Activated naive CD8-positive, alpha-beta T cell treated with anti-CD3 and anti-CD28 coated beads, Interleukin-2, amount 50 U/mL, for 24 hours (primary cell): ENCODE measurements at regions not wholly inside any gene's neighbourhood (a gene's known extent, or its start where the extent isn't known, plus 50 kb on each side); places are given as distances from the start of the nearest gene placed in this dataset.

Source experiments
- ATAC-seq: fragments of 150-1000 bp; cut with Tn5 transposase; one replicate; pipeline ENCODE4 v1.10.0; 2021
- DNase-seq: peaks from one replicate; pipeline ENCODE4 v3.0.0; 2021
- H3K27ac Mint-ChIP-seq: one replicate; pipeline ENCODE4 v1.8.0; 2021; ENCODE audit warnings: mild to moderate bottlenecking, mixed read lengths
- H3K27me3 Mint-ChIP-seq: one replicate; pipeline ENCODE4 v1.8.0; 2021; ENCODE audit warnings: mixed read lengths
- H3K36me3 Mint-ChIP-seq: one replicate; pipeline ENCODE4 v1.8.0; 2021; ENCODE audit warnings: low read depth, mixed read lengths
- H3K4me1 Mint-ChIP-seq: one replicate; pipeline ENCODE4 v1.8.0; 2021; ENCODE audit warnings: mixed read lengths
- H3K4me3 Mint-ChIP-seq: one replicate; pipeline ENCODE4 v1.8.0; 2021; ENCODE audit warnings: mild to moderate bottlenecking, moderate library complexity, mixed read lengths
- H3K9me3 Mint-ChIP-seq: one replicate; pipeline ENCODE4 v1.8.0; 2021; ENCODE audit warnings: mixed read lengths

GRCh38 chr6:24004062-24004461 is 122.0 kb upstream of the NRSN1 start:
- H3K4me1 Mint-ChIP-seq = no peaks in the 10 kb centered on the region
- no peaks in the 10 kb centered on the region for H3K27me3 Mint-ChIP-seq
- no peaks in the 10 kb centered on the region for H3K9me3 Mint-ChIP-seq
- no peaks in the 10 kb centered on the region for H3K36me3 Mint-ChIP-seq
- no peak overlapping the region for H3K27ac Mint-ChIP-seq
- ATAC-seq (no peak), DNase-seq (no peak)
- H3K4me3 Mint-ChIP-seq = no peak overlapping the region

DNA sequence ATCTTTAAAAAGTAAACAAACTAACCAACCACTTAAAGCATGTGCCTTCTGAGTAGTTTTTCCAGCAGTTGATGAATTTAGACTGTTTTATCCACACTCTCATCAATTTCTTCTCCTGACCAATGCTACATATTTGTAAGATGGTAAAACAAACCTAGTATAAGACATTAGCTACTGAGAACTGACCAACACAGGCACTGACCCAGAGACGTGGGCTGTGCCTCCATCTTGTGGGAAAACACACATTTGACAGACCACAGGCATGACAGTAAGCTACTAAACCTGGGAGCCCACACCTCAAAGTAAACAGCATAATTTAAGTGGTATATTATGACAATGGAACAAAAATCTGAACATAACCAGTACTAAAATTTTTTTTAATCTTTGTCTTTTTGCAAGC is 121.4 kb upstream of the NRSN1 start:
- DNase-seq = no peak
- H3K27ac Mint-ChIP-seq = no peak overlapping the region
- no peaks in the 10 kb centered on the region for H3K27me3 Mint-ChIP-seq
- no peak for ATAC-seq
- H3K4me1 Mint-ChIP-seq = no peaks in the 10 kb centered on the region
- H3K36me3 Mint-ChIP-seq = no peaks in the 10 kb centered on the region
- H3K4me3 Mint-ChIP-seq = no peak overlapping the region
- no peaks in the 10 kb centered on the region for H3K9me3 Mint-ChIP-seq

DNA sequence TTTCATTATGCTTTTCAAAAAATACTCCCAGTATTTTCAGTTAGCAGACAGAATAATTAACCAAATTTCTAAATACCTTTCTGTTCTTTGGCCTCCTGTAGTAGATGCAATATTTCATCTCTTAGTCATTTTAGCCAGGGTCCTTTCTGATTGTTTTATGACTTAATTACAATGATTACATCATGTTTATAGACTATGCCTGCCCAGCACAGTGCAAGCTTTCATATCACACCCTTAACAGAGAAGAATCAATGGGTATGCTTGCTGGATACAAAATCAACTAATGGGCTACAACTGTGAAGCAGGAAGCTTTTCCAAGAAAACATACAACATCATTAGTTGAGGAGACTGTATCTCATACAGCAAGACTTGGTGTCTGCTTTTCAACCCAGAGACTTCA is 119.8 kb upstream of the NRSN1 start:
- Mint-ChIP-seq H3K27ac (no peak overlapping the region), H3K4me3 (no peak overlapping the region), H3K27me3 (no peaks in the 10 kb centered on the region), H3K4me1 (no peaks in the 10 kb centered on the region), H3K36me3 (no peaks in the 10 kb centered on the region), H3K9me3 (no peaks in the 10 kb centered on the region)
- no peak for DNase-seq
- ATAC-seq = no peak

DNA sequence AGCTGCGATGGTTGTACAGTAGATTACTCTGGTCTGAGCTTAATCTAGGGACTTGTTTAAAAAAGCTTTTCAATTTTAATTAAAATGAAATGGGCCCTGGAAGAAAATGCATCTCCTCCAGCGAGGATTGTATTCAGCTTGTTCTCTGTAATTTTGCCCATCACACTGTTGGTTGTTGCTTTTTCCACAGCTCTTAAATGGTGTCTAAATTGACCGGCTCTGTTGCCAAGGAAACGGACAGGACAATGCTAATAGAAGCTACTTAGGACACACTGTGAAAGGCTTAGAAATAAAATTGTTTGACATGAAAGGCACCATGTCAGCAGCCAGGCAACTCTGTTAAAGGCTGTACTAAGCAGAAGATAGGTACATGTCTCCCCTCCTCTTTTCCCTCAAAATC is 116.7 kb upstream of the NRSN1 start:
- ATAC-seq (no peak), DNase-seq (no peak)
- no peak overlapping the region for H3K4me3 Mint-ChIP-seq
- no peaks in the 10 kb centered on the region for H3K27me3 Mint-ChIP-seq
- H3K27ac Mint-ChIP-seq = no peak overlapping the region
- peaks cover 8% of the 10 kb centered on the region for H3K9me3 Mint-ChIP-seq
- no peaks in the 10 kb centered on the region for H3K36me3 Mint-ChIP-seq
- no peaks in the 10 kb centered on the region for H3K4me1 Mint-ChIP-seq

DNA sequence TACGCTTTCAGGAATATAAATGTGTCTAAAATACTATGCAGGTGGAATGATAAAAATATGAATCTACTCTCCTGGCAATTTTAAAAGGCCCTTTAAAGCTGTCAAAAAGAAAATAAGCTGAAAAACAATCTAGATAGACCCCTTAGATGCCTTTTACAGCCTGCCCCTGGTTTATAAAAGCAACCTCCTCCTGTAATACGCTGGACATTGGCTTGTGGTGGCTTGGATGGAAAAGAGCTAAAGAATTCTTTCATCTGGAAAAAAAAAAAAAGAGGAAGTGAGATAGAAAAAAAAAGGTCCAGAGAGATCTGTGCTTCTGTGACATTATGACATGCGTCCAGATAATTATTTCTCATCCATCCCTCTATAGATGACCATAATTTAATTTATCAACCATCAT is 115.9 kb upstream of the NRSN1 start:
- ATAC-seq (no peak), DNase-seq (no peak)
- Mint-ChIP-seq H3K4me1 (no peaks in the 10 kb centered on the region), H3K36me3 (no peaks in the 10 kb centered on the region), H3K27me3 (no peaks in the 10 kb centered on the region), H3K4me3 (no peak overlapping the region), H3K27ac (no peak overlapping the region), H3K9me3 (peaks cover 8% of the 10 kb centered on the region)

DNA sequence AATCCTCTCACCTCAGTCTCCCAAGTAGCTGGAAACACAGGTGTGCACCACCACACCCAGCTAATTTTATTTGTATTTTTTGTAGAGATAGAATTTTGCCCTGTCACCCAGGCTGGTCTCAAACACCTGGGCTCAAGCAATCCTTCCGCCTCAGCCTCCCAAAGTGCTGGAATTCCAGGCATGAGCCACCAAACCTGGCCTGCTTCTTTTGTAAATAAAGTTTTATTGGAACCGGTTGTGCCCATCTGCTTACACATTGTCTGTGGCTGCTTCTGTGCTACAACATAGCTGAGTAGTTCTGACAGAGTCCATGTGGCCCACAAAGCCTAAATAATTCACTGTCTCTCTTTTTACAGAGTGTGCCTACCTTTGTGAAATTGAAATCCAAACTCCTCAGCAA is 109.7 kb upstream of the NRSN1 start:
- Mint-ChIP-seq H3K9me3 (peaks cover 22% of the 10 kb centered on the region), H3K4me1 (no peaks in the 10 kb centered on the region), H3K27ac (no peak overlapping the region), H3K4me3 (no peak overlapping the region), H3K27me3 (no peaks in the 10 kb centered on the region), H3K36me3 (no peaks in the 10 kb centered on the region)
- ATAC-seq = no peak
- no peak for DNase-seq

DNA sequence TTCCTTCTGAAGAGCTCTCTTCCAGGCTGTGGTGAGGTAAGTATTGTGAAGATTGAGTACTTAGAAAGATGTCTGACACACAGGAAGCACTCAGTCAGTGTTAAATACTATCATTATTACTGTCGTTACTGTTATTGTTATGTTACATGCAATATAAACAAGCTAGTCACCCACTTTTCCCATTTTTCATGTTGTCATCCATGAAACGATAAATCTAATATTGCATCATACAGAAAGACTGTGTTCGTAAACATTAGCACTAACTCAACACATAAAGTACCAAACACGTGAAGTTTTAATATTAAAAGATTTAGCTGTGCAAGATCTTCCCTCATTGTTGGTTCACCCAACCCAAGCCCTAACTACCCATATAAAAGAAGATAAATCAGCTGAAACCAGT is 109.2 kb upstream of the NRSN1 start:
- no peak overlapping the region for H3K4me3 Mint-ChIP-seq
- DNase-seq = no peak
- no peaks in the 10 kb centered on the region for H3K36me3 Mint-ChIP-seq
- H3K27ac Mint-ChIP-seq = no peak overlapping the region
- ATAC-seq = no peak
- no peaks in the 10 kb centered on the region for H3K4me1 Mint-ChIP-seq
- peaks cover 22% of the 10 kb centered on the region for H3K9me3 Mint-ChIP-seq
- no peaks in the 10 kb centered on the region for H3K27me3 Mint-ChIP-seq

- H3K9me3 Mint-ChIP-seq = peaks cover 14% of the 10 kb centered on the region
- no peak overlapping the region for H3K4me3 Mint-ChIP-seq
- no peaks in the 10 kb centered on the region for H3K27me3 Mint-ChIP-seq
- no peak for DNase-seq
- no peak overlapping the region for H3K27ac Mint-ChIP-seq
- no peaks in the 10 kb centered on the region for H3K36me3 Mint-ChIP-seq
- no peaks in the 10 kb centered on the region for H3K4me1 Mint-ChIP-seq
- no peak for ATAC-seq
These were observed 106.6 kb upstream of the NRSN1 start for GRCh38 chr6:24019393-24019792.

GRCh38 chr6:24019830-24020229 is 106.2 kb upstream of the NRSN1 start:
- H3K4me3 Mint-ChIP-seq = no peak overlapping the region
- no peaks in the 10 kb centered on the region for H3K36me3 Mint-ChIP-seq
- peaks cover 14% of the 10 kb centered on the region for H3K9me3 Mint-ChIP-seq
- no peak for ATAC-seq
- H3K4me1 Mint-ChIP-seq = no peaks in the 10 kb centered on the region
- no peaks in the 10 kb centered on the region for H3K27me3 Mint-ChIP-seq
- H3K27ac Mint-ChIP-seq = no peak overlapping the region
- no peak for DNase-seq

- Mint-ChIP-seq H3K27me3 (no peaks in the 10 kb centered on the region), H3K4me1 (no peaks in the 10 kb centered on the region), H3K4me3 (no peak overlapping the region), H3K36me3 (no peaks in the 10 kb centered on the region), H3K27ac (no peak overlapping the region), H3K9me3 (peaks cover 15% of the 10 kb centered on the region)
- ATAC-seq (no peak), DNase-seq (no peak)
These were observed 100.0 kb upstream of the NRSN1 start for GRCh38 chr6:24026050-24026449.

- Mint-ChIP-seq H3K36me3 (no peaks in the 10 kb centered on the region), H3K4me1 (no peaks in the 10 kb centered on the region), H3K9me3 (peaks cover 22% of the 10 kb centered on the region), H3K27ac (no peak overlapping the region), H3K4me3 (no peak overlapping the region), H3K27me3 (no peaks in the 10 kb centered on the region)
- DNase-seq (no peak), ATAC-seq (no peak)
These were observed 94.5 kb upstream of the NRSN1 start for GRCh38 chr6:24031496-24031895.

- ATAC-seq (no peak), DNase-seq (no peak)
- Mint-ChIP-seq H3K4me1 (no peaks in the 10 kb centered on the region), H3K4me3 (no peak overlapping the region), H3K27me3 (no peaks in the 10 kb centered on the region), H3K27ac (no peak overlapping the region), H3K36me3 (no peaks in the 10 kb centered on the region), H3K9me3 (peaks cover 12% of the 10 kb centered on the region)
These were observed 92.9 kb upstream of the NRSN1 start for GRCh38 chr6:24032896-24033688.

DNA sequence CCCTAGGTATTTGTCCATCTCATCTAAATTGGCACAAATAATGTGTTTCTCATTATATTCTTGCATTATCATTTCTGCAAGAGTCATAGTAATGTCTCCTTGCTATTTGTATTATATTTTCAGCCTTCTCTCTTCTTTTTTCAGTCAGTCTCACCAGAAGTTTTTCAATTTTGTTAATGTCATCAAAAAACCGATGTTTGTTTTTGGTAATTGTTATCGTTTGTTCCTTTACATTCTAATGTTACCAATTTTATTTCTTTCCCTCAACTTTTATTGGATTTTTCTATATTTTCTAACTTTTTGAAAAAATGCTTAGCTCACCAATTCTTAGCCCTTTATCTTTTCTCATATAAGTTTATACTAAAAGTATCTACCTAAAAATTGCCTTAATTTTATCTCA is 82.2 kb upstream of the NRSN1 start:
- Mint-ChIP-seq H3K4me3 (no peak overlapping the region), H3K4me1 (no peaks in the 10 kb centered on the region), H3K36me3 (no peaks in the 10 kb centered on the region), H3K27ac (no peak overlapping the region), H3K9me3 (peaks cover 11% of the 10 kb centered on the region), H3K27me3 (peaks cover 2% of the 10 kb centered on the region)
- no peak for DNase-seq
- ATAC-seq = no peak

- Mint-ChIP-seq H3K27ac (no peak overlapping the region), H3K36me3 (no peaks in the 10 kb centered on the region), H3K27me3 (peaks cover 6% of the 10 kb centered on the region), H3K9me3 (no peaks in the 10 kb centered on the region), H3K4me3 (no peak overlapping the region), H3K4me1 (no peaks in the 10 kb centered on the region)
- ATAC-seq (no peak), DNase-seq (no peak)
These were observed 73.9 kb upstream of the NRSN1 start for GRCh38 chr6:24051942-24052589.

DNA sequence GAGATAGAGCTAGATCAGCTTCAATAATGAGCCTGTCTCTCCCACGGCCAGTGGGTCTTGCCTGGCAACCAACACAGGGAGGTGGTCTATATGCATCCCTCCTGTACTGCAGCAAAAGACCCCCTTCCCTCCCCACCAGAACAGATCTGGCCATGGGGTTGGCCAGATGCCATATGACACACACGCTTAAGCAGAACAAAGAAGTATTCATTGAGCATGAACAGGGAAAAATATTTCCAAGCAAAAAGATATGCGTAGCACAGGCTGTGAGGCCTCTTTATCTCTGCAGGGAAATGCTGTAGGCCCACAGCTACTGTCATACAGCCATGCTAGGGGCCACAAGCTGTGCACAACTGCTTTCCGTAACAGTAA is 73.4 kb upstream of the NRSN1 start:
- H3K4me1 Mint-ChIP-seq = no peaks in the 10 kb centered on the region
- peaks cover 6% of the 10 kb centered on the region for H3K27me3 Mint-ChIP-seq
- no peak overlapping the region for H3K4me3 Mint-ChIP-seq
- no peaks in the 10 kb centered on the region for H3K9me3 Mint-ChIP-seq
- ATAC-seq (no peak), DNase-seq (no peak)
- H3K36me3 Mint-ChIP-seq = no peaks in the 10 kb centered on the region
- no peak overlapping the region for H3K27ac Mint-ChIP-seq
